GM19395 (cell line): ENCODE measurements at regions not wholly inside any gene's neighbourhood (a gene's known extent, or its start where the extent isn't known, plus 50 kb on each side); places are given as distances from the start of the nearest gene placed in this dataset.

Experiments used
- ATAC-seq: cut with Tn5 transposase; IDR thresholded peaks from one replicate; pipeline ENCODE4 v1.9.1; 2021; ENCODE audit warnings: mild to moderate bottlenecking, moderate library complexity; ENCODE audit not compliant: unreplicated experiment

GRCh38 chr3:178440043-178440442 is 96.2 kb upstream of the KCNMB2 start:
- ATAC-seq: no peak

DNA sequence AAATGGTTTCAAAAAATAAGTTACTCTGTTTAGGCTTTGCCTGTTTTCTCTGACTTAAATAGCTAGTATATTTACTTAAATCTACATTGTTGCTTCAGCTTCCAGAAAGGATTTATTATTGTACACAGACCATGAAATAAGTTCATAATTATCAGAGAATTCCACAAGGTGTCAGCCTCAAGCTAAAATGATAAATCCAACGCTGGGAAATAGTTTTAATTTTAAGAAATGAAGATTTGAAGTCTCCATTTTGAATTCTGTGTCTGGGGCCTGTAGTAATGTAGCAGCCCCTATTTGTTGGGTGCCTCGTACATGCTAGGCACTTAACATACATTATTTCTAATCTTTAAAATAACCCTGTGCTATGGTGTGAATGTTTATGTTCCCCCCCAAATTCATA is 92.6 kb upstream of the KCNMB2 start:
- ATAC-seq: no peak

DNA sequence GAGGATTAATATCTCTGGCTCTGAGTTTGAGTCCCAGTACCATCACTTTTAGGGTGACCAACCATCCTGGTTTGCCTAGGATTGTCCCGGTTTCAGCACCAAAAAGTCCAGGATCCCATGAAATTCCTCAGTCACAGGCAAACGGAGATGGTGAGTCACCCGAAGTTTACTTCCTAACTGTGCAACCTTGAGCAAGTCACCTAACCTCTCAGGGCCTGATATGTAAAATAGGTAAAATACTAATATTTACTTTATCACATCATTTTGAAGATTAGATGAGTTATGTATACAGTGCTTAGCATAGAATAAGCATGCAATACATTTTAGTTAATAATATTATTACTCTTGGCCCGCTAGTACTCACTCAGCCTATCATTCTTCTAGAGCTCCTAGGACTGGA is 91.1 kb upstream of the KCNMB2 start:
- no peak for ATAC-seq

GRCh38 chr3:178446059-178446458 is 90.2 kb upstream of the KCNMB2 start:
- no peak for ATAC-seq

DNA sequence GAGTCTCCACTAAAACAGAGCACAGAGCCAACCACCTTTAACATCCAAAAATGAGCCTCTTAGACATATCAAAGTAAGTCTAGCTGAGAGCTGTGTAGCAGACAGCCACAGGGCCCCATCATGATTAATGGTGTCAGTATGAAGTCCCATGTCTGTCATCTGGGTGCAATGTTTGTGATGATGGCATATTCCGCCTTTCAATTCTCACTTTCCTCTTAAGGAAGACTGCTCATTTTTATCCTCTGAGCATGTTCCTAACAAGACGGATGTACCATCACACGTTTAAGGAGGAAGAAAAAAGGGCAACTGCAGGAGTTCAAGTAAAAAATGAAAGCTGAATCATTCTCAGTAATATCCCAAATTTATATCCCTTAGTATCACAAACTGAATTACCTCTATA is 85.8 kb upstream of the KCNMB2 start:
- no peak for ATAC-seq

- ATAC-seq: no peak
Measured at GRCh38 chr3:178451799-178452198, 84.4 kb upstream of the KCNMB2 start.

- ATAC-seq: no peak
Measured at GRCh38 chr3:178454726-178455125, 81.5 kb upstream of the KCNMB2 start.

- ATAC-seq: no peak
Measured at GRCh38 chr3:178455226-178455625, 81.0 kb upstream of the KCNMB2 start.

DNA sequence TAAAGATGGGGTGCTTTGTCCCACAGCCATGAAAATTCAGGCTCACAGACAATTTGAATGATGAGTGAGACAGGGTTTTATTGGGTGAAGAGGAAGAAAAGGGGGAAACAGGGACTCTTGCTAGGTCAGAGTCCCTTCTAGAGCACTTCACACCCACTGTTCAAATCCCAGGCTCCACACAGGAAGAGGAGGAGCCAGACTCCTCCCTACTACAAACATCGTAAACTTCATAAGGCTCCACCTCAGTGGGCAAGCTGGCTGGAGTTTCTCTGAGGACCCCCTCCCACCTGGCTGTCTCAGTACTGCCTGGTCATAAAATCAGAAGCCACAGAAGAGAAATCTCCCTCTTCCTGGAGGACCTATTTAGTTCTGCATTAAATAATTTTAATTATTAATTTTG is 80.3 kb upstream of the KCNMB2 start:
- ATAC-seq: no peak

GRCh38 chr3:178456621-178457285 is 79.5 kb upstream of the KCNMB2 start:
- peak; percentile 79 for ATAC-seq

DNA sequence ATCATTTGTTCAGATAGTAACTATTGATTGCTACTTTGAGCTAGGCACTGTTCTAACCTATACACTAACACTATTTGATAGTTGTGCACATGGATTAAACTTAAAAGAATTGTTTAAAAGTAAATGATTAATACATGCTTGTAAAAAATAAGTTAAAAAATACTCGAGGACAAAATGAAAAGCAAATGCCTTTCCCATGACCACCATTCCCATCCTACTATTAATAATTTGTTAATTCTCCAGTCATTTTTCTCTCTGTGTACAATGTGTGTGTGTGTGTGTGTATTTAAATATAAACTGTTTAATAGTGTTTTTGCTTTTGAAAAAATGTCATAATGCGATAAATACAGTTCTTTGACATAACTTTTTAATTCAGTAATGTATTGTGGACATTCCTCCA is 78.7 kb upstream of the KCNMB2 start:
- ATAC-seq: no peak

DNA sequence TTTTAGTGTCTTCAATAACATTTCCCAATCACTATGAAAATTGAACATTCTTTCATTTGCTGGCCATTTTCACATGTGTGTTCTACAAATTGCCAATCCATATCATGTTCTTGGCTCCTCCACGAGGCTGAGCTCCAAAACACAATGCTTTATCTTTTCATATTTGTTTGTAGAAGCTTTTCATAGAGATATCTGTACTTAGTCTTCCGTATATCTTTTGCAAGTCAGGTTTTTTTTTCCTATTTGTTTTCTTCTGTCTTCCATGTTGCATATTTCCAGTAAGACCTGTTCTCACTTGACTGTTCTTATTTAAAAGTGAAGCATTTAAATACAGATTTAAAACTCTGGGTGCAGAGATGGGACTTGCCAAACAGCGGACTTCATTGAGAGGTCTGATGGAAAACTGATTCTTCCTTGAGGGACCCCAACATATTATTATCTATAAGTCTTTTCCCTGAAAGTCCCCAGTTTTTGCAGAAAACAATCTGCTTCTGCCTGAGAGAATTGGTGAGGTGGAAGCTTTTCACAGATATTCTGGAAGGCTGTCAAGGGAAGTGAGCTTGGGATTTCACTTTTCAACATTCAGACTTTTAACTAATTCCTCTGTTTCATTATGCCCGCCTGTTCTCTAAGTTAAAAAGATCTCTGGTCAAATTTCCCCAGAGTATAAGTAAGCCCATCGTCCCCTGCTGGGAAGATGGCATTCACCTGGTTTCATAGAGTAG is 77.8 kb upstream of the KCNMB2 start:
- no peak for ATAC-seq

DNA sequence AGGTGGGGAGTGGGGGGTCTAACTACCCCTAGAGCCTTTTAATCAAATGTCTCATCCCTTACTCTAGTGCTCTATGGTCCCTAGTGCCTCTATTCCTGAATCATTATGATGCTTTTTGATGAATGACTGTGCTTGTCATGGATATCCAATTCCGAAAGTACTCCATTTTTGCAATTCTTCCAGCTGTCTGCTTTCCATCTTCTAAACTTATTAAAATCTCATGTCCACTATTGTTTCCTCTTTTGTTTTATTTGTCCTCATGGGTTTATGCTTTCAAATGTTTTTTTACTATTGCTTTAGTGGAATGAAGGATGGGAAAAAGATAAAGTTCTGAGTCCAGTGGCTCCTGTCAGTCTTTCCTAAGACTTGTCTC is 77.2 kb upstream of the KCNMB2 start:
- no peak for ATAC-seq

GRCh38 chr3:178465260-178466180 is 70.7 kb upstream of the KCNMB2 start:
- peak; percentile 61 for ATAC-seq

DNA sequence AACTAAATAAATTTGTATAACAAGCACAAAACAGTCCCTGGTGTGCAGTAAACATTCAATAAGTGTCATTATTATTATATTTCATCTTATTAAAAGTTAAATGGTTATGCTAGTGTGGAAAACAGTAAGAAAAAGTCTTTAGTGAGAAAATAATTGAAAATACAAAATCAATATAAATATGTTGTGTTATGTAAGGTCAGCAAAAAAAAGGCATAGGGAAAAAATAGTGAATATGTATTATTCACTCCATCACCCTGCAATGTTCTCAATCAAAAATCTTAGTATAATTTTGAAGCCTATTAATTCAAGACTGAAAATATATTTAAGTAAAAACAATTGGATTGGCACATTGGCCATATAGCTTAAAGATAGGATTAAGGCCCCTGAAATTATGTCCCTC is 63.3 kb upstream of the KCNMB2 start:
- no peak for ATAC-seq

- ATAC-seq: no peak
Measured at GRCh38 chr3:178474526-178474925, 61.7 kb upstream of the KCNMB2 start.

DNA sequence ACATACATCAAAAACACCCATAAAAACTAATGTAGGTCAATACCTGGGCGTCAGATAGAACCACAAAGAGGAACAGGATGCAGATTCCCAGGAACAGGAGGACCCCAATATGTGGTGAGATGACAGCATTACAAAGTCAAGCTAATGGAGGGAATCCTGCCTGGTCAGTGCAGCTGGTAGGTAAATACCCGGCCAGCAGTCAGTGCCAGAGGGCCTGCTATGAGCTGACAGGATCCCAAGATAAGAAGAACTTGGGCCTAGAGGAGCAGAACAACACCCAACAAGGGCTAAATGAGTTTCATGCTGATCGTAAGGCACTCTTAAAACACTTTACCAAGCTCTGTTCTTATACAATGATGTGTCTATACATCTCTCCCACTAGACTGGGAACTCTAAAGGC is 61.2 kb upstream of the KCNMB2 start:
- ATAC-seq: no peak

DNA sequence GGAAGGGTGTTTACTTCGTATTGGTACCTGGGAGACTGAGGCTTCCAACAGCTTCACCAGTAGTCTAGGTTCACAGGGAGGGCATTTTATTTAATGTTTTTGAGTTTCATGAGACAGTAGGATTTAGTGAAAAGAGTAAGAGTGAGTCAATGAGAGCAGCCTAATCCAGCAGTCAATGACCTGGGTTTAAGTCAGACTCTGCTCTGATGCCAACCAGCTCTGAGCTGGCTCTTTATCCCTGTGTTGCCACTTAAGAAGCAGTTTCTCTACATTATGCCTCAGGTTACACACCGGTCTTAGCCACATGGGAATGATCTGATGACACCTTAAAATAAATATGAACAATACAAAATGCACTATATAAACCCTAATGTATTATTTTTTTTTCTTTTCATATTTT is 59.4 kb upstream of the KCNMB2 start:
- ATAC-seq: no peak

DNA sequence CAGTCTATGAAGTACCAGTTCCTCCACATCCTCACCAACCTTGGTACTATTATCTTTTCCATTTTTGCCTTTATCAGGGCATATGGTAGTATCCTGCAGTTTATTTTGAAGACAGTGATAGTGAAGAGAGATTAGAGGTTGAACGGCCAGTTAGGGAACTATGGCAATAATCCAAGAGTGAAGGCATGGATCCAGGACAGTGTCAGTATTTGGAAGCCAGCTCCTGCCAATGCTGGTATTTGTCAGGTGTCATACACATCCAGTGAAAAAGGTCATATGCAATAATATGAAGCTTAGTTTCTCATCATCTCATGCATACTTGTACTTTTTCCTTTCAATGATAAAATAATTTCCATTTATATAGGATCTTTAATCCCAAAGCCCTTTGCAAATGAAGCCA is 56.8 kb upstream of the KCNMB2 start:
- no peak for ATAC-seq

- ATAC-seq: no peak
Measured at GRCh38 chr3:178479860-178480259, 56.4 kb upstream of the KCNMB2 start.

DNA sequence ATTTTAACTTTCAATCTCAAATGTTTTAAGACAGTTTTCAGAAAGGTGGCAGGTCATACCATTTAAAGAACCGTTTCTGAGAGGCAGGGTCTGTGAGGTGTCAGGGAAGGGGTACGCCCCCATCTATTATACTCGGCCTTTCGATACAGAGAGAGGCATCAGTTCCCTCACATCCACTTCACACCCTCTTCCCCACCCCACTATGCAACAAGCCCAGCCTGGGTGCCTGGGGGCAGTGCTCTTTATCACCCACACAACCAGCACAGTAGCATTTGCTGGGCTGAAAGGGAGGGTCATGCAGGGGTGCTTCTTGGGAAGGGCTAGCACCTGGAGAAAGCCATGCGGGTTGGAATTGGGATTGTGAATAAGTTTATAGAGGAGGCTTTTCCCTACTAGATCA is 56.0 kb upstream of the KCNMB2 start:
- ATAC-seq: peak; percentile 38

DNA sequence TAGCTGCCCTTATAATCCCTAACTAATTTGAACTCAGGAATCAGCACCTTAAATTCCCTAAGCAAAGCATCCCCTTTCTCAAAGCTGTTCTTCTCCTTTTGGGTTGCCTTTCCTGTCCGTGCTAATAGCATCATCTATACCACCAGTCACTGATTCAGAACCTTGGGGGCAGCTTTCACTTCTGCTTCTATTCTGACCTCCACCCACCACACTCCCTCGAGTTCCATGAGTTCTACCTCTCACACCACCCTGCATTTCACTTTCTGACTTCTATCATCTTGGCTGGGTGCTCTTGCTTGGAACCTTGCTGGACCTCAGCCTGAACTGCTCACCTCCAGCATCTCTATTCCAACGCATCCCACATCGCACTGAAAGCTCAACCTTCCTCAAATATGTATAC is 55.4 kb upstream of the KCNMB2 start:
- ATAC-seq: peak; percentile 100
